ENCODE measurements at regions not wholly inside any gene's neighbourhood (a gene's known extent, or its start where the extent isn't known, plus 50 kb on each side); places are given as distances from the start of the nearest gene placed in this dataset.

- Histone ChIP-seq H3K27me3 (ENCODE audit: insufficient read depth, low read depth) (no peaks in the 10 kb centered on the region), H3K4me1 (ENCODE audit: low read depth, poor library complexity, severe bottlenecking) (no peaks in the 10 kb centered on the region), H3K4me2 (no peak overlapping the region)
Measured at GRCh38 chr11:110948112-110948511, 235.9 kb upstream of the ARHGAP20 start.

GRCh38 chr11:110947096-110947495 lies 234.9 kb upstream of the ARHGAP20 start:
- no peak overlapping the region for H3K27ac ChIP-seq
- no peaks in the 10 kb centered on the region for H3K4me1 ChIP-seq (ENCODE audit: low read depth, poor library complexity, severe bottlenecking)
- no peaks in the 10 kb centered on the region for H4K20me1 ChIP-seq (ENCODE audit: insufficient read depth)
- no peaks in the 10 kb centered on the region for H3K27me3 ChIP-seq (ENCODE audit: insufficient read depth, low read depth)
- H3K4me3 ChIP-seq (IDR thresholded peaks at IDR 0.05; ENCODE audit: insufficient read depth, low read depth, low read length), result no peak overlapping the region
- H3K9ac ChIP-seq, result no peak overlapping the region
- no peaks in the 10 kb centered on the region for H3K79me2 ChIP-seq (ENCODE audit: insufficient read depth, low read depth)
- H3K36me3 ChIP-seq (ENCODE audit: insufficient read depth), result no peaks in the 10 kb centered on the region
- H2AFZ ChIP-seq (ENCODE audit: low read depth), result no peak overlapping the region
- no peak overlapping the region for H3K4me2 ChIP-seq
- TF ChIP-seq, protein P1, sequence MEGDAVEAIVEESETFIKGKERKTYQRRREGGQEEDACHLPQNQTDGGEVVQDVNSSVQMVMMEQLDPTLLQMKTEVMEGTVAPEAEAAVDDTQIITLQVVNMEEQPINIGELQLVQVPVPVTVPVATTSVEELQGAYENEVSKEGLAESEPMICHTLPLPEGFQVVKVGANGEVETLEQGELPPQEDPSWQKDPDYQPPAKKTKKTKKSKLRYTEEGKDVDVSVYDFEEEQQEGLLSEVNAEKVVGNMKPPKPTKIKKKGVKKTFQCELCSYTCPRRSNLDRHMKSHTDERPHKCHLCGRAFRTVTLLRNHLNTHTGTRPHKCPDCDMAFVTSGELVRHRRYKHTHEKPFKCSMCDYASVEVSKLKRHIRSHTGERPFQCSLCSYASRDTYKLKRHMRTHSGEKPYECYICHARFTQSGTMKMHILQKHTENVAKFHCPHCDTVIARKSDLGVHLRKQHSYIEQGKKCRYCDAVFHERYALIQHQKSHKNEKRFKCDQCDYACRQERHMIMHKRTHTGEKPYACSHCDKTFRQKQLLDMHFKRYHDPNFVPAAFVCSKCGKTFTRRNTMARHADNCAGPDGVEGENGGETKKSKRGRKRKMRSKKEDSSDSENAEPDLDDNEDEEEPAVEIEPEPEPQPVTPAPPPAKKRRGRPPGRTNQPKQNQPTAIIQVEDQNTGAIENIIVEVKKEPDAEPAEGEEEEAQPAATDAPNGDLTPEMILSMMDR (conservative IDR thresholded peaks at IDR 0.05; ENCODE audit: low read depth, low read length), result no peak

More at GRCh38 chr11:110948112-110948511, 235.9 kb upstream of the ARHGAP20 start:
- no peak overlapping the region for H3K27ac ChIP-seq
- no peak overlapping the region for H3K9ac ChIP-seq
- H3K79me2 ChIP-seq (ENCODE audit: insufficient read depth, low read depth), result no peaks in the 10 kb centered on the region
- H2AFZ ChIP-seq (ENCODE audit: low read depth), result no peak overlapping the region
- no peaks in the 10 kb centered on the region for H3K36me3 ChIP-seq (ENCODE audit: insufficient read depth)
- H4K20me1 ChIP-seq (ENCODE audit: insufficient read depth), result no peaks in the 10 kb centered on the region
- TF ChIP-seq, protein P1 (conservative IDR thresholded peaks at IDR 0.05; ENCODE audit: low read depth, low read length), result no peak
- H3K4me3 ChIP-seq (IDR thresholded peaks at IDR 0.05; ENCODE audit: insufficient read depth, low read depth, low read length), result no peak overlapping the region

GRCh38 chr11:110939471-110939870 lies 227.2 kb upstream of the ARHGAP20 start:
- Histone ChIP-seq H3K4me2 (no peak overlapping the region), H3K79me2 (ENCODE audit: insufficient read depth, low read depth) (no peaks in the 10 kb centered on the region), H3K9ac (no peak overlapping the region), H3K4me1 (ENCODE audit: low read depth, poor library complexity, severe bottlenecking) (no peaks in the 10 kb centered on the region), H3K36me3 (ENCODE audit: insufficient read depth) (no peaks in the 10 kb centered on the region), H3K27ac (no peak overlapping the region), H2AFZ (ENCODE audit: low read depth) (no peak overlapping the region), H4K20me1 (ENCODE audit: insufficient read depth) (no peaks in the 10 kb centered on the region), H3K27me3 (ENCODE audit: insufficient read depth, low read depth) (no peaks in the 10 kb centered on the region), H3K4me3 (IDR thresholded peaks at IDR 0.05; ENCODE audit: insufficient read depth, low read depth, low read length) (no peak overlapping the region)
- TF ChIP-seq, protein P1 (conservative IDR thresholded peaks at IDR 0.05; ENCODE audit: low read depth, low read length), result no peak

- Histone ChIP-seq H3K27ac (no peak overlapping the region), H3K27me3 (ENCODE audit: insufficient read depth, low read depth) (no peaks in the 10 kb centered on the region), H3K4me2 (no peak overlapping the region), H2AFZ (ENCODE audit: low read depth) (no peak overlapping the region), H3K9ac (no peak overlapping the region), H3K4me1 (ENCODE audit: low read depth, poor library complexity, severe bottlenecking) (no peaks in the 10 kb centered on the region), H3K79me2 (ENCODE audit: insufficient read depth, low read depth) (no peaks in the 10 kb centered on the region), H3K36me3 (ENCODE audit: insufficient read depth) (no peaks in the 10 kb centered on the region), H3K4me3 (IDR thresholded peaks at IDR 0.05; ENCODE audit: insufficient read depth, low read depth, low read length) (no peak overlapping the region), H4K20me1 (ENCODE audit: insufficient read depth) (no peaks in the 10 kb centered on the region)
- TF ChIP-seq, protein P1 (conservative IDR thresholded peaks at IDR 0.05; ENCODE audit: low read depth, low read length), result no peak
Measured at GRCh38 chr11:110935018-110935640, 222.9 kb upstream of the ARHGAP20 start.
